SK-N-SH (cell line): ENCODE measurements at regions not wholly inside any gene's neighbourhood (a gene's known extent, or its start where the extent isn't known, plus 50 kb on each side); places are given as distances from the start of the nearest gene placed in this dataset.

Source experiments
- CTCF ChIA-PET: fragments of 300-600, 350-600 bp; formaldehyde crosslinking; extraction: SDS; loops from one replicate; lab custom pipeline; 2021; lab: Yijun Ruan, JAX
- POLR2A ChIA-PET: fragments of 350-600 bp; sonication (Branson Sonifier 250); formaldehyde crosslinking; extraction: SDS; loops from one replicate; lab custom pipeline; 2020; ENCODE audit warnings: antibody characterized with exemption, inconsistent platforms; lab: Yijun Ruan, JAX
- DNase-seq: peaks from one replicate; pipeline ENCODE4 v3.0.0; 2012
- H2AFZ ChIP-seq: fragments of 200-600 bp; sonication (generic); 2 replicates; pipeline ENCODE4 v1.8.1; 2016; ENCODE audit warnings: antibody characterized with exemption, mild to moderate bottlenecking, low read depth
- H3F3A ChIP-seq: fragments of 200-600 bp; sonication (generic); replicated peaks from 2 replicates; pipeline ENCODE3; 2016; ENCODE audit warnings: antibody characterized with exemption, mild to moderate bottlenecking; ENCODE audit not compliant: insufficient read depth
- H3K27ac ChIP-seq, 2 experiments: fragments of 200-500 bp in 1 of 2; fragments of 200-600 bp in 1 of 2; sonication (Bioruptor generic) in 1 of 2; sonication (generic), shearing (Covaris generic) in 1 of 2; 2 replicates each; pipeline versions ENCODE4 v1.5.1 to v1.6.1; 2014 to 2016; ENCODE audit warnings: low read depth in 2 of 2, inconsistent platforms in 1 of 2, low read length in 1 of 2, mild to moderate bottlenecking in 1 of 2, mixed read lengths in 1 of 2
- H3K27me3 ChIP-seq: fragments of 200-600 bp; sonication (generic), shearing (Covaris generic); 2 replicates; pipeline ENCODE4 v1.6.1; 2016; ENCODE audit warnings: mixed run types; ENCODE audit not compliant: insufficient read depth
- H3K36me3 ChIP-seq, 2 experiments: fragments of 200-500 bp in 1 of 2; fragments of 200-600 bp in 1 of 2; sonication (Bioruptor generic) in 1 of 2; sonication (generic) in 1 of 2; replicated peaks in 1 of 2; 2 replicates each; pipeline versions ENCODE3 to v1.5.1; 2014 to 2016; ENCODE audit warnings: low read length in 1 of 2, mild to moderate bottlenecking in 1 of 2; ENCODE audit not compliant: insufficient read depth in 2 of 2, control insufficient read depth in 1 of 2
- H3K4me1 ChIP-seq, 2 experiments: fragments of 200-500 bp in 1 of 2; fragments of 200-600 bp in 1 of 2; sonication (Bioruptor generic) in 1 of 2; sonication (generic), shearing (Covaris generic) in 1 of 2; 2 replicates each; pipeline versions ENCODE4 v1.5.1 to v1.6.1; 2014 to 2016; ENCODE audit warnings: low read depth in 1 of 2, low read length in 1 of 2, mixed run types in 1 of 2; ENCODE audit not compliant: insufficient read depth in 2 of 2, control insufficient read depth in 1 of 2
- H3K4me2 ChIP-seq: fragments of 200-600 bp; sonication (generic), shearing (Covaris generic); 2 replicates; pipeline ENCODE4 v1.6.1; 2017; ENCODE audit warnings: mixed run types
- H3K4me3 ChIP-seq, 2 experiments: fragments of 200-500 bp in 1 of 2; fragments of 200-600 bp in 1 of 2; sonication (Bioruptor generic) in 1 of 2; sonication (generic), shearing (Covaris generic) in 1 of 2; 2 replicates each; pipeline versions ENCODE4 v1.5.1 to v1.8.1; 2014 to 2016; ENCODE audit warnings: low read depth in 2 of 2, inconsistent platforms in 1 of 2, low read length in 1 of 2, mild to moderate bottlenecking in 1 of 2, mixed read lengths in 1 of 2, moderate library complexity in 1 of 2
- H3K79me2 ChIP-seq: fragments of 200-600 bp; sonication (generic); 2 replicates; pipeline ENCODE4 v1.8.1; 2017; ENCODE audit warnings: mild to moderate bottlenecking; ENCODE audit not compliant: insufficient read depth
- H3K9ac ChIP-seq: fragments of 200-600 bp; sonication (generic); 2 replicates; pipeline ENCODE4 v1.6.1; 2017; ENCODE audit warnings: mixed run types
- H3K9me2 ChIP-seq: fragments of 200-600 bp; sonication (generic); 2 replicates; pipeline ENCODE4 v1.6.1; 2017; ENCODE audit warnings: mixed run types
- H3K9me3 ChIP-seq: fragments of 200-600 bp; sonication (generic); 2 replicates; pipeline ENCODE4 v1.6.1; 2017; ENCODE audit warnings: mixed run types, mild to moderate bottlenecking, moderate library complexity
- H4K20me1 ChIP-seq: fragments of 200-600 bp; sonication (generic); 2 replicates; pipeline ENCODE4 v1.6.1; 2017; ENCODE audit warnings: mild to moderate bottlenecking, mixed run types; ENCODE audit not compliant: insufficient read depth
- ELF1 ChIP-seq: IDR thresholded peaks from 2 replicates; pipeline ENCODE4 v1.4.0; 2012
- EP300 ChIP-seq, 2 experiments: IDR thresholded peaks; 2 replicates each; pipeline versions ENCODE4 v1.4.0 to v1.6.1; 2012; ENCODE audit warnings: borderline replicate concordance in 1 of 2, low read depth in 1 of 2, low read length in 1 of 2
- FOXJ3 ChIP-seq: sonication (generic); formaldehyde crosslinking; IDR thresholded peaks from 2 replicates; pipeline ENCODE4 v1.5.1; 2020; ENCODE audit warnings: mild to moderate bottlenecking, missing genetic modification reagents
- JUND ChIP-seq: IDR thresholded peaks from 2 replicates; pipeline ENCODE4 v1.4.0; 2012
- MEF2A ChIP-seq: IDR thresholded peaks from 2 replicates; pipeline ENCODE4 v1.4.0; 2012; ENCODE audit warnings: low read depth, borderline replicate concordance
- MXI1 ChIP-seq: IDR thresholded peaks from 2 replicates; pipeline ENCODE4 v1.6.1; 2012; ENCODE audit warnings: mild to moderate bottlenecking, low read depth, low read length, improper control_type of control experiment
- NFIC ChIP-seq: IDR thresholded peaks from 2 replicates; pipeline ENCODE4 v1.4.0; 2012; ENCODE audit warnings: borderline replicate concordance
- RCOR1 ChIP-seq: fragments of 150-350 bp; IDR thresholded peaks from 2 replicates; pipeline ENCODE4 v1.6.1; 2017; ENCODE audit warnings: antibody characterized with exemption, low read length
- RFX5 ChIP-seq: IDR thresholded peaks from 2 replicates; pipeline ENCODE4 v1.6.1; 2012; ENCODE audit warnings: mild to moderate bottlenecking, improper control_type of control experiment, low read length
- SIN3A ChIP-seq: IDR thresholded peaks from 2 replicates; pipeline ENCODE4 v1.6.1; 2012; ENCODE audit warnings: low read depth, mild to moderate bottlenecking, low read length, moderate library complexity, borderline replicate concordance
- TEAD4 ChIP-seq: IDR thresholded peaks from 2 replicates; pipeline ENCODE4 v1.4.0; 2012; ENCODE audit warnings: mild to moderate bottlenecking, borderline replicate concordance; ENCODE audit not compliant: insufficient read depth
- WGBS: methylation state at CpG from one replicate; pipeline ENCODE4 v1.1.6; 2017; ENCODE audit warnings: low lambda C conversion rate; 5-methylcytosine and 5-hydroxymethylcytosine counted together
- TF ChIP-seq, protein P1 (sequence below): fragments of 150-350 bp; IDR thresholded peaks from 2 replicates; pipeline ENCODE4 v1.6.1; 2017; ENCODE audit warnings: antibody characterized with exemption, low read length, low read depth, borderline replicate concordance
- TF ChIP-seq, protein P2 (sequence below): fragments of 150-350 bp; IDR thresholded peaks from 2 replicates; pipeline ENCODE4 v1.6.1; 2016; ENCODE audit warnings: mild to moderate bottlenecking, low read depth, low read length
- TF ChIP-seq, protein P3 (sequence below): IDR thresholded peaks from 2 replicates; pipeline ENCODE4 v1.4.0; 2012; ENCODE audit warnings: low read depth, borderline replicate concordance
- TF ChIP-seq, protein P4 (sequence below): IDR thresholded peaks from 2 replicates; pipeline ENCODE4 v1.6.1; 2012; ENCODE audit warnings: mild to moderate bottlenecking, low read depth, low read length, moderate library complexity
- TF ChIP-seq, protein P5 (sequence below): IDR thresholded peaks from 2 replicates; pipeline ENCODE4; 2012

DNA sequence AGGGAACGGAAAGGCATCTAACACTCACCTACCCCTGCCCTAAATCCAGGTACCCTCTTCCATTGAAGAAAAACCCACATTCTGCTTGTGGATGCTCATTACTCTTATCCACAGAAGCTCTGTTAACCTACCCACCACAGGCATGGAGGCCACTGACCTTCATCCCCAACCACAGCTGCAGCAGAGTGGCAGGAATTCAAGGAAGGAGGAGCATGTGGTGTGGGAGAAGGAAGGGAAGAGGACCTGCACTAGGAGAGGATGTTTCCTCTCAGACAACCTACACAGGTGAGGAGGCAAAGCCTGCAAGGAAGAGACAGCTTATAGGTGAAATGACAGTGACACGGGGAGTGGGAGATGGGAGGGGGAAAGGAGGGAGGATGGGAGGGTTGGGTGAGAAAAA is 192.5 kb upstream of the TSC22D2 start:
- Histone ChIP-seq H3K9me3 (no peaks in the 10 kb centered on the region; the same call in 1 of the 2 replicates), H2AFZ (no peak overlapping the region), H3K4me3 (no peak overlapping the region), H3K36me3 (no peaks in the 10 kb centered on the region), H3K27ac (no peak overlapping the region), H3K4me2 (no peak overlapping the region), H3K4me1 (peaks cover 10 to 16% of the 10 kb centered on the region in 2 experiments; a peak in 3 of 4 replicates), H3K79me2 (no peaks in the 10 kb centered on the region), H3K27me3 (no peaks in the 10 kb centered on the region), H4K20me1 (no peaks in the 10 kb centered on the region), H3F3A (no peaks in the 10 kb centered on the region), H3K9ac (no peak overlapping the region), H3K9me2 (no peaks in the 10 kb centered on the region)
- TF ChIP-seq, protein P1, sequence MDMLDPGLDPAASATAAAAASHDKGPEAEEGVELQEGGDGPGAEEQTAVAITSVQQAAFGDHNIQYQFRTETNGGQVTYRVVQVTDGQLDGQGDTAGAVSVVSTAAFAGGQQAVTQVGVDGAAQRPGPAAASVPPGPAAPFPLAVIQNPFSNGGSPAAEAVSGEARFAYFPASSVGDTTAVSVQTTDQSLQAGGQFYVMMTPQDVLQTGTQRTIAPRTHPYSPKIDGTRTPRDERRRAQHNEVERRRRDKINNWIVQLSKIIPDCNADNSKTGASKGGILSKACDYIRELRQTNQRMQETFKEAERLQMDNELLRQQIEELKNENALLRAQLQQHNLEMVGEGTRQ: no peak
- TF ChIP-seq JUND (no peak), EP300 (IDR thresholded peaks at IDR 0.05; ENCODE audit: borderline replicate concordance in 1 of 2, low read depth in 1 of 2, low read length in 1 of 2) (no peak)
- TF ChIP-seq, protein P2, sequence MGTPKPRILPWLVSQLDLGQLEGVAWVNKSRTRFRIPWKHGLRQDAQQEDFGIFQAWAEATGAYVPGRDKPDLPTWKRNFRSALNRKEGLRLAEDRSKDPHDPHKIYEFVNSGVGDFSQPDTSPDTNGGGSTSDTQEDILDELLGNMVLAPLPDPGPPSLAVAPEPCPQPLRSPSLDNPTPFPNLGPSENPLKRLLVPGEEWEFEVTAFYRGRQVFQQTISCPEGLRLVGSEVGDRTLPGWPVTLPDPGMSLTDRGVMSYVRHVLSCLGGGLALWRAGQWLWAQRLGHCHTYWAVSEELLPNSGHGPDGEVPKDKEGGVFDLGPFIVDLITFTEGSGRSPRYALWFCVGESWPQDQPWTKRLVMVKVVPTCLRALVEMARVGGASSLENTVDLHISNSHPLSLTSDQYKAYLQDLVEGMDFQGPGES: no peak
- CTCF ChIA-PET: interaction anchor here (1.4 to 1.9 kb wide), 4 partner anchors 19 to 248 kb away, joined by 3 to 10 read pairs (median 4); no protein-coding TSS in a partner anchor
- 59% methylated on average over 2 of the region's 2 CpGs for WGBS
- POLR2A ChIA-PET: no interaction called here
- no peak for DNase-seq

DNA sequence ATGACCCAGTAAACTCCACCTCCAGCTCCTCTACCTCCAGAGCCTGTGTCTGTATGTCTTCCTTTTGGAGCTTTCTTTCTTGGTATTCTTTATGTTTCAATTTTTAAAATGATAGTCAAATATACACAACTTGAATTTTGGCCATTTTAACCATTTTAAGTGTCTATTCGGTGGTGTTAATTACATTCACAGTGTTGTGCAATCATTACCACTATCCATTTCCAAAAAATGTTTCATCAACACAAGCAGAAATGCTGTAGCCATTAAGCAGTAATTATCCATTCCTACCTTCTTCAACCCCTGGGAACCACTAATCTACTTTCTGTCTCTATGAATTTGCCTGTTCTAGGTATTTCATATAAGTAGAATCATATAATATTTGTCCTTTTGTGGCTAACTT is 194.5 kb upstream of the TSC22D2 start:
- Histone ChIP-seq H3K79me2 (no peaks in the 10 kb centered on the region), H3K4me3 (no peak overlapping the region), H3K27ac (no peak overlapping the region)
- DNase-seq: no peak
- CTCF ChIA-PET: interaction anchor here (0.8 to 2.3 kb wide), 3 partner anchors 29 to 334 kb away, joined by 3 to 11 read pairs (median 4); no protein-coding TSS in a partner anchor
- TF ChIP-seq RCOR1 (no peak), MXI1 (no peak), EP300 (IDR thresholded peaks at IDR 0.05; ENCODE audit: borderline replicate concordance in 1 of 2, low read depth in 1 of 2, low read length in 1 of 2) (no peak), FOXJ3 (no peak), TEAD4 (no peak), SIN3A (no peak), MEF2A (no peak), ELF1 (no peak), NFIC (no peak), RFX5 (no peak)
- TF ChIP-seq, protein P3, sequence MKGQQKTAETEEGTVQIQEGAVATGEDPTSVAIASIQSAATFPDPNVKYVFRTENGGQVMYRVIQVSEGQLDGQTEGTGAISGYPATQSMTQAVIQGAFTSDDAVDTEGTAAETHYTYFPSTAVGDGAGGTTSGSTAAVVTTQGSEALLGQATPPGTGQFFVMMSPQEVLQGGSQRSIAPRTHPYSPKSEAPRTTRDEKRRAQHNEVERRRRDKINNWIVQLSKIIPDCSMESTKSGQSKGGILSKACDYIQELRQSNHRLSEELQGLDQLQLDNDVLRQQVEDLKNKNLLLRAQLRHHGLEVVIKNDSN: no peak
- TF ChIP-seq, protein P4, sequence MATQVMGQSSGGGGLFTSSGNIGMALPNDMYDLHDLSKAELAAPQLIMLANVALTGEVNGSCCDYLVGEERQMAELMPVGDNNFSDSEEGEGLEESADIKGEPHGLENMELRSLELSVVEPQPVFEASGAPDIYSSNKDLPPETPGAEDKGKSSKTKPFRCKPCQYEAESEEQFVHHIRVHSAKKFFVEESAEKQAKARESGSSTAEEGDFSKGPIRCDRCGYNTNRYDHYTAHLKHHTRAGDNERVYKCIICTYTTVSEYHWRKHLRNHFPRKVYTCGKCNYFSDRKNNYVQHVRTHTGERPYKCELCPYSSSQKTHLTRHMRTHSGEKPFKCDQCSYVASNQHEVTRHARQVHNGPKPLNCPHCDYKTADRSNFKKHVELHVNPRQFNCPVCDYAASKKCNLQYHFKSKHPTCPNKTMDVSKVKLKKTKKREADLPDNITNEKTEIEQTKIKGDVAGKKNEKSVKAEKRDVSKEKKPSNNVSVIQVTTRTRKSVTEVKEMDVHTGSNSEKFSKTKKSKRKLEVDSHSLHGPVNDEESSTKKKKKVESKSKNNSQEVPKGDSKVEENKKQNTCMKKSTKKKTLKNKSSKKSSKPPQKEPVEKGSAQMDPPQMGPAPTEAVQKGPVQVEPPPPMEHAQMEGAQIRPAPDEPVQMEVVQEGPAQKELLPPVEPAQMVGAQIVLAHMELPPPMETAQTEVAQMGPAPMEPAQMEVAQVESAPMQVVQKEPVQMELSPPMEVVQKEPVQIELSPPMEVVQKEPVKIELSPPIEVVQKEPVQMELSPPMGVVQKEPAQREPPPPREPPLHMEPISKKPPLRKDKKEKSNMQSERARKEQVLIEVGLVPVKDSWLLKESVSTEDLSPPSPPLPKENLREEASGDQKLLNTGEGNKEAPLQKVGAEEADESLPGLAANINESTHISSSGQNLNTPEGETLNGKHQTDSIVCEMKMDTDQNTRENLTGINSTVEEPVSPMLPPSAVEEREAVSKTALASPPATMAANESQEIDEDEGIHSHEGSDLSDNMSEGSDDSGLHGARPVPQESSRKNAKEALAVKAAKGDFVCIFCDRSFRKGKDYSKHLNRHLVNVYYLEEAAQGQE: no peak
- TF ChIP-seq, protein P5, sequence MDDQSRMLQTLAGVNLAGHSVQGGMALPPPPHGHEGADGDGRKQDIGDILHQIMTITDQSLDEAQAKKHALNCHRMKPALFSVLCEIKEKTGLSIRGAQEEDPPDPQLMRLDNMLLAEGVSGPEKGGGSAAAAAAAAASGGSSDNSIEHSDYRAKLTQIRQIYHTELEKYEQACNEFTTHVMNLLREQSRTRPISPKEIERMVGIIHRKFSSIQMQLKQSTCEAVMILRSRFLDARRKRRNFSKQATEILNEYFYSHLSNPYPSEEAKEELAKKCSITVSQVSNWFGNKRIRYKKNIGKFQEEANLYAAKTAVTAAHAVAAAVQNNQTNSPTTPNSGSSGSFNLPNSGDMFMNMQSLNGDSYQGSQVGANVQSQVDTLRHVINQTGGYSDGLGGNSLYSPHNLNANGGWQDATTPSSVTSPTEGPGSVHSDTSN: no peak
- TF ChIP-seq, all 33 proteins: peak for 0
- H3K36me3 ChIP-seq: no peaks in the 10 kb centered on the region
- H3K9ac ChIP-seq: no peak overlapping the region
- no peaks in the 10 kb centered on the region for H3K27me3 ChIP-seq
- no peaks in the 10 kb centered on the region for H4K20me1 ChIP-seq
- H3K9me3 ChIP-seq: no peaks in the 10 kb centered on the region; the same call in 1 of the 2 replicates
- 45% methylated on average over 1 of the region's 1 CpG for WGBS
- H3K4me1 ChIP-seq: peaks cover 10 to 12% of the 10 kb centered on the region in 2 experiments; a peak in 2 of 4 replicates
- POLR2A ChIA-PET: no interaction called here
- H3K4me2 ChIP-seq: no peak overlapping the region
- no peaks in the 10 kb centered on the region for H3F3A ChIP-seq
- no peak overlapping the region for H2AFZ ChIP-seq
- no peaks in the 10 kb centered on the region for H3K9me2 ChIP-seq
